NCI-H2081 treated with DMSO at 0.1 percent for 48 hours (cell line): ENCODE measurements at regions not wholly inside any gene's neighbourhood (a gene's known extent, or its start where the extent isn't known, plus 50 kb on each side); places are given as distances from the start of the nearest gene placed in this dataset.
"Not testable (repeated sequence)": the region's sequence is repeated elsewhere in the genome, so short reads cannot be mapped to it uniquely, and the experiment has no call there.

Source experiments
- DNase-seq: peaks from one replicate; lab custom pipeline; 2025; lab: John Stamatoyannopoulos, UW

GRCh38 chr12:107373238-107373809 is 280.0 kb upstream of the CRY1 start:
- no peak for DNase-seq

- DNase-seq, result no peak
Measured at GRCh38 chr12:107374161-107374840, 281.0 kb upstream of the CRY1 start.

- no peak for DNase-seq
Measured at GRCh38 chr12:107375231-107375630, 281.9 kb upstream of the CRY1 start.

GRCh38 chr12:107377596-107378385 is 284.4 kb upstream of the CRY1 start:
- no peak for DNase-seq

DNA sequence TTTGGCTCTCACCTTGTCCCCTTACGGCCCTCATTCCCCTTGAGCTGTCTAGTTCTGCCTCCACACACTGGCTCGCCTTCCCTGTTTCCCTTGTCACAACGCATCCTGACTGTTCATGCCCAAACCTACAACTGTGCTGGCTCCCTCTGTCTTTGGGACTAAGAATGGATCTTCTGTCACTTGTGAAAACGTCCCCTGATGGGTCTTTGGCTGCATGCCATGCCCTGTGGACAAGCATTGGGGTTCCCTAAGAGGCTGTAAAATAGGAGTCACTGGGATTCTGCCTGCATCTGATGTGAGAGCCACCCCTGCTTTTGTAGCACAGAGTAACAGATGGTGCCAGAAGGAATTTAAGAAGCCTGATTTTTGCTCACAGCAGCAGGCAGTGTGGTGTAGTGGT is 285.3 kb upstream of the CRY1 start:
- DNase-seq, result no peak

- not testable (repeated sequence) for DNase-seq
Measured at GRCh38 chr12:107379142-107379851, 285.9 kb upstream of the CRY1 start.

- peak; percentile 41 for DNase-seq
Measured at GRCh38 chr12:107379852-107380567, 286.7 kb upstream of the CRY1 start.

GRCh38 chr12:107384645-107385044 is 291.3 kb upstream of the CRY1 start:
- DNase-seq, result no peak

GRCh38 chr12:107385509-107385908 is 292.2 kb upstream of the CRY1 start:
- no peak for DNase-seq

DNA sequence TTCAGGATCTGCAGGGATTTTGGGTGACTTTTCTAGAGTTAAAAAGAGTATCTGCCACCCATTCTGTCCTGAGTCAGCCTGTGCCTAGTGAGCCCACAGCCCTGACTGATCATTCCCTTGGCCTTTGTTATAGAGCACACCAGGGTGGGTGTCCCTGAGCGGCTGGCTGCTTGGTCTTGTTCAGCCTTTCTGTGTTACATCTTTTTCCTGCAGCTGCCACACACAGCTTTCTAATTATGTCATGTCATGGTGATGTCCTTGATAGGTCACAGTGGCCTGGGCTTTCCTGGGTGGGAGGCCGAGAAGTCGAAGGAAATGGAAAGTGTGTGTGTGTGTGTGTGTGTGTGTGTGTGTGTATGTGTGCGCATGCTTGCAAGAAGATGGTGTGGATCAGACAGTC is 293.2 kb upstream of the CRY1 start:
- DNase-seq, result no peak

DNA sequence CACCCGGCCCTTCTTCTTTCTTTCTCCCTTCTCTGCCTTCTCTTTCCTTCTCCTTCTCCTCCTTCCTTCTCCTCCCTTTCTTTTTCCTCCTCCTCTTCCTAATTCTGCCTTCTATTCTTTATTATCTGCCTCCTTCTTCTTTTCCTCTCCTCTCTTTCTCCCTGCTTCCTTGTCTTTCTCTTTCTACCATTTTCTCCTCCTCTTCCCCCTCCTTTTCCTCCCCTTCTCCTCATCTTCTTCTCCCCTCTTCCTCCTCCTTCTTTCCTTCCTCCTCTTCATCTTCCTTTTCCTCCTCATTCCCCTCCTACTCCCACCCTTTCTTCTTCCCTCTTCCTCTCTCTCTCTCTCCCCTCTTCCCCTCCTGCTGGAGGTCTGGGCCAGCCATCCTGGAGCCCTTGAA is 294.9 kb upstream of the CRY1 start:
- no peak for DNase-seq

DNA sequence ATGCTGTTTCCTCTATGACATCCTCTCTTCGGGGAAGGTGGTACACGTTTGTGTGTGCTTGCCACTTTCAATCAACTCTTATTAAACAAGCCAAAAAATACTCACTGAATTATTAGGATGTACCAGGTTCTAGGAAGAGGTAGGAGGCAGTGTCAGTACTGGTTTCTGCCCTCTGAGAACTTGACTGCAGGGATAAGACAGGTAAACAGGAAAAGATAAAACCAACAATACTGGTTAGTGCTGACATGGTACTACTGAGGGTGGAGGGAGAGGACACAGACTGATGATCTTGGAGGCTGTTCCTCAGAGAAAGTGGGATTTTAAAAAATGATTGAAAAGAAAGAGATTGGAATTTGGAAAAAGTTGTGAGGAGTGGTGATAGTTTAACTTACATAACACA is 295.2 kb upstream of the PWP1 start:
- no peak for DNase-seq

DNA sequence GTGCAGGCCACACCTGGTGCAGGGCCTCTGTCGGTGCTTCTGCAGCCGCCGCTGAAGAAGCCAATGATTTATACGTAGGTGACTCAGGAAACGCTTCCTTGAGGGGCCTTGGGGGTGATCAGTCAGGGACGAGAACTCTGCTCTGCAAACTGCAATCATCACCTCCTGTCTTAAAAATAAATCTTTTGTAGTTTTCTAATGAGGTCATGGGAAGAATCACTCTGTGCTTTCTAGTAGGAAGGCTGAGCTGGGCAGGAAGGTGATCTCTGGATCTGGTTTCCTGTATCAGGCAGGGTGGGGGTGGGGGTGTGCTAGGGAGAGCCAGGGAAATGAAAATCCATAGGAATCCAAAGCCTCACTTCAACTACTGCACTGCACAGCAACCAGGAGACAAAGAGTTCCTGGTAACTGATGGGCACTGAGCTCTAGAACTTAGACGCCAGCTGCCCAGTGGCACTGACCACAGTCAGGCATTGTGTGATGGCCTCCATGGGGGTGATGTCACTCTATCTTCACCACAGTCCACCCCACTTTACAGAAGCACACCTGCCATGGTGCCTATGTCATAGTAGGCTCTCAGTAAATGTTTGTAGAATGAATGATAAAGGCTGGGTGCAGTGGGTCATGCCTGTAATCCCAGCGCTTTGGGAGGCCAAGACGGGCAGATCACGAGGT is 292.4 kb upstream of the PWP1 start:
- no peak for DNase-seq

DNA sequence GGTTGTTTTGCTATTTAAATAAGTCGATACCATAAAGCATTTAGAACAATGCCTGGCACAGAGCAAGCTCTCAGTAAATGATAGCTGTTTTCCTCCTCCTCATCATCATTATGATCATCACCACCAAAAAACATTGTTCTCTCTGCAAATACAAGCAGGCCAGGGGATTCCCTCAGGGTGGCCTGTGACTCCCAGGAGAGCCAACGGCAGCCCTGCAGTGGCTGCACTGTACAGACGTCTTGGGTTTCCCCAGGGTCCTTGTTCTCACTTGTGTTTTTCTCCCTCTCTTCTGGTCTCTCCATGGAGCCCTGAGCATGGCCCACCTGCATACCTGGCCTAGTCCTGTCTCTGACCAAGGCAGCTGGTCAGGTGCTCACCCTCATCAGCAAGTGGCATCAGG is 290.9 kb upstream of the PWP1 start:
- no peak for DNase-seq

DNA sequence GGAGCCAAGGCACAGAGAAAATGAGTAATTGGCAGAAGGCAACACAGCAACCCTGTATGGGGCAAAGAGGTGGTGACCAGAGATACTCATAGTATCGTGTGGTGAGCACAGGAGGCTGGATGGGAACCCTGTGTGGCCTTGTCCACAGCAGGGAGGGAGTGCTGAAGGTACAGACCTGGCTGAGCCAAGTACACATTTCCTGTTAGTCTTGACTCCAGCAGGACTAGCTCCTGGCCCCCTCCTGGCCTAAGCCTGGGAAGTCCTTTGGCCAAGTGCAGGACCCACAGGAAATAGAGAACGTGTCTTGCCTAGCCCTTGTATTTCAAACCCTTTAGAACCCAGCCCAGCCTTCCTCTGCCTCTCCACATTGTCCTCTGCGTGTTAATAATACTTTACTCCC is 289.8 kb upstream of the PWP1 start:
- no peak for DNase-seq

GRCh38 chr12:107396991-107397390 is 288.6 kb upstream of the PWP1 start:
- DNase-seq, result no peak

DNA sequence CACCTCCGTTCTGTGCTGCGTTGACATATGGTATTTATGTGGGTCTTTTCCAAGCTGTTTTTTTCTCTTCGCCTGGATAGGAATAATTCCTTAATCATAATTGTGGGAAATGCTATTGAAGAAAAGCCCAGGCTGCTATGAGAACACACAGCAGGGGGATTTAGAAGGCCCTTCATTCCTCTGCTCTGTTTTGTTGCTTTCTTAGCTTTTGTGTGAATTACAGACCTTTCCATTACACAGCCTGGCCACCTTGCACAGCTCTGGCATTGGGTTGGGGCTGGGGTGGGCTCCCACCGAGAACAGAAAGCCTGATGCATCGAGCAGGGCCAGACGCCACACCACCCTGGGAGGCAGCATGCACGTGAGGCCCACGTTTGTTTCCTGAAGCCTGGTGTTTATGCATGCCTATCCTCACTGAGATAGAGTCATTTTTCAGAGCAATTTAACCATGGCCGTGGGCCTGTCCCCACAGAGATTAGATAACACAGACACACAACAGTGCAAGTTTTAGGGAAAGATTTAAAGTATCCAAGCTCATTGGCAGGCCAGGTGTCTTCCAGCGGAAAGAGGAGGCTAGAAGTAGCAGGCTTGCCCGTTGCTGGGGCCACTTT is 287.6 kb upstream of the PWP1 start:
- no peak for DNase-seq

- DNase-seq, result no peak
Measured at GRCh38 chr12:107399046-107399445, 286.6 kb upstream of the PWP1 start.

- DNase-seq, result peak; percentile 39
Measured at GRCh38 chr12:107400686-107401447, 284.7 kb upstream of the PWP1 start.
